ENCODE measurements at regions not wholly inside any gene's neighbourhood (a gene's known extent, or its start where the extent isn't known, plus 50 kb on each side); places are given as distances from the start of the nearest gene placed in this dataset.

DNA sequence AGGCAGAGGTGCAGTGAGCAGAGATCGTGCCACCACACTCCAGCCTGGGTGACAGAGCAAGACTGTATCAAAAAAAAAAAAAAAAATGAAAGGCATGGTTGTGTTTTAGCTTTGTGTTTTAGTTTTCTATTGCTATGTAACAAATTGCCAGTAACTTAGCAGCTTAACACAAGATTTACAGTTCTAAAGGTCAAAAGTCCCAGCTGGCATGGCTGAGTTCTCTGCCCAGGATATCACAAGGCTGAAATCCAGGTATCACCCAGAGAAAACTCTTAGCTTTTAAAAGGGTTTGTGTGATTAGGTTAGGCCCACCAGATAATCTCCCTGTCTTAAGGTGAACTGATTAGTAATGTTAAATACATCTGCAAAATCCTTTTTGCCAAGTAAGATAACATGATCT is 107.7 kb upstream of the YPEL5 start:
- ChIA-PET POLR2A (no interaction called here), CTCF (no interaction called here)
- no TSS peak for BruUV-seq (replicated peaks)

More for the DNA sequence above, 107.7 kb upstream of the YPEL5 start:
- Histone ChIP-seq H3K9me3 (replicated peaks; ENCODE audit: control insufficient read depth, insufficient read depth, low read length) (no peaks in the 10 kb centered on the region), H3K27me3 (ENCODE audit: control insufficient read depth in 2 of 2, insufficient read depth in 2 of 2, low read length in 2 of 2) (no peaks in the 10 kb centered on the region), H3K36me3 (ENCODE audit: control insufficient read depth in 2 of 2, extremely low read depth in 1 of 2, insufficient read depth in 2 of 2, low read length in 2 of 2) (no peaks in the 10 kb centered on the region), H4K20me1 (replicated peaks; ENCODE audit: control insufficient read depth, extremely low read depth, insufficient read depth, low read length) (no peaks in the 10 kb centered on the region), H3K27ac (ENCODE audit: insufficient read depth, low read depth, low read length) (no peak overlapping the region), H3K4me2 (ENCODE audit: insufficient read depth, low read length) (no peak overlapping the region), H3K9ac (replicated peaks; ENCODE audit: extremely low read depth, insufficient read depth, low read length) (no peak overlapping the region), H3K79me2 (ENCODE audit: control insufficient read depth, insufficient read depth, low read length) (no peaks in the 10 kb centered on the region), H3K9me1 (replicated peaks; ENCODE audit: control insufficient read depth, extremely low read depth, insufficient read depth, low read length) (no peaks in the 10 kb centered on the region), H2AFZ (ENCODE audit: low read depth, low read length) (no peak overlapping the region), H3K4me1 (ENCODE audit: control insufficient read depth, extremely low read depth, insufficient read depth, low read length) (no peaks in the 10 kb centered on the region), H3K4me3 (replicated peaks in 1 of 3; ENCODE audit: insufficient read depth in 1 of 3, low read depth in 1 of 3, low read length in 3 of 3) (no peak overlapping the region)
- FAIRE-seq (no peak), DNase-seq (ENCODE audit: low read depth, low spot score) (no peak)
- intact Hi-C loops (cut with micrococcal nuclease), result no loop called here
- TF ChIP-seq POLR2AphosphoS5 (IDR thresholded peaks at IDR 0.05; ENCODE audit: insufficient read depth, low read depth, low read length) (no peak), EZH2 (IDR thresholded peaks at IDR 0.05; ENCODE audit: borderline replicate concordance, low read depth, low read length, severe bottlenecking) (no peak), FOS (IDR thresholded peaks at IDR 0.05; ENCODE audit: borderline replicate concordance, insufficient read depth, low read length) (no peak), GATA2 (IDR thresholded peaks at IDR 0.05; ENCODE audit: insufficient read depth, insufficient read length, low read depth, low read length) (no peak), MYC (IDR thresholded peaks at IDR 0.05; ENCODE audit: low read depth, low read length) (no peak), POLR2A (IDR thresholded peaks at IDR 0.05; ENCODE audit: low read depth, low read length) (no peak), JUN (IDR thresholded peaks at IDR 0.05; ENCODE audit: borderline replicate concordance, insufficient read depth, insufficient read length, low read depth) (no peak)
- TF ChIP-seq, protein P1, sequence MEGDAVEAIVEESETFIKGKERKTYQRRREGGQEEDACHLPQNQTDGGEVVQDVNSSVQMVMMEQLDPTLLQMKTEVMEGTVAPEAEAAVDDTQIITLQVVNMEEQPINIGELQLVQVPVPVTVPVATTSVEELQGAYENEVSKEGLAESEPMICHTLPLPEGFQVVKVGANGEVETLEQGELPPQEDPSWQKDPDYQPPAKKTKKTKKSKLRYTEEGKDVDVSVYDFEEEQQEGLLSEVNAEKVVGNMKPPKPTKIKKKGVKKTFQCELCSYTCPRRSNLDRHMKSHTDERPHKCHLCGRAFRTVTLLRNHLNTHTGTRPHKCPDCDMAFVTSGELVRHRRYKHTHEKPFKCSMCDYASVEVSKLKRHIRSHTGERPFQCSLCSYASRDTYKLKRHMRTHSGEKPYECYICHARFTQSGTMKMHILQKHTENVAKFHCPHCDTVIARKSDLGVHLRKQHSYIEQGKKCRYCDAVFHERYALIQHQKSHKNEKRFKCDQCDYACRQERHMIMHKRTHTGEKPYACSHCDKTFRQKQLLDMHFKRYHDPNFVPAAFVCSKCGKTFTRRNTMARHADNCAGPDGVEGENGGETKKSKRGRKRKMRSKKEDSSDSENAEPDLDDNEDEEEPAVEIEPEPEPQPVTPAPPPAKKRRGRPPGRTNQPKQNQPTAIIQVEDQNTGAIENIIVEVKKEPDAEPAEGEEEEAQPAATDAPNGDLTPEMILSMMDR (IDR thresholded peaks at IDR 0.05; ENCODE audit: extremely low read depth in 1 of 2, insufficient read depth in 1 of 2, low read depth in 1 of 2, low read length in 2 of 2), result no peak
- TF ChIP-seq, protein P2, sequence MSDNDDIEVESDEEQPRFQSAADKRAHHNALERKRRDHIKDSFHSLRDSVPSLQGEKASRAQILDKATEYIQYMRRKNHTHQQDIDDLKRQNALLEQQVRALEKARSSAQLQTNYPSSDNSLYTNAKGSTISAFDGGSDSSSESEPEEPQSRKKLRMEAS (IDR thresholded peaks at IDR 0.05; ENCODE audit: insufficient read depth, insufficient read length), result no peak
- dilution Hi-C loops (cut with MboI; ENCODE audit: extremely low pct_ligation_motif_present, low sequenced_read_pairs), result no loop called here

All from endothelial cell of umbilical vein (primary cell).